Midbrain (tissue), 1 donor: ENCODE measurements at regions not wholly inside any gene's neighbourhood (a gene's known extent, or its start where the extent isn't known, plus 50 kb on each side); places are given as distances from the start of the nearest gene placed in this dataset.
"Not testable (repeated sequence)": the region's sequence is repeated elsewhere in the genome, so short reads cannot be mapped to it uniquely, and the experiment has no call there.

Experiments used
- DNase-seq: peaks from one replicate; lab custom pipeline; 2025; lab: John Stamatoyannopoulos, UW

DNA sequence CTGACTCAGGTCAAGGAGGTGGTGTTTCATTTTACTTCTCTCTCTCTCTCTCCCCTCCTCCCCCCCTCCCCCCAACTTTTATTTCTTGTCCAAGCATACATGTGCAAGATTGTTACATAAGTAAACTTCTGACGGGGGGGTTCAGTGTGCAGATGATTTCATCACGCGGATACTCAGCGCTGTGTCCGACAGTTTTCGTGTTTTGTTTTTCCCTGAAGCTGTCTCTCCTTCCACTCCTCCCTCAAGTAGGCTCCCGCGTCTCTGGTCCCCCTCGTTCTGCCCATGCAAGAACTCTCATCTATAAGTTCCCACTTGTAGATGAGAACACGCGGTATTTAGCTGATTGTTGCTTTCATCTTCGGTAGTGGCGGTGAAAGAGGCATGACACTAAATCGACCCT lies 111.0 kb upstream of the ANKRD30BL start:
- no peak for DNase-seq

DNA sequence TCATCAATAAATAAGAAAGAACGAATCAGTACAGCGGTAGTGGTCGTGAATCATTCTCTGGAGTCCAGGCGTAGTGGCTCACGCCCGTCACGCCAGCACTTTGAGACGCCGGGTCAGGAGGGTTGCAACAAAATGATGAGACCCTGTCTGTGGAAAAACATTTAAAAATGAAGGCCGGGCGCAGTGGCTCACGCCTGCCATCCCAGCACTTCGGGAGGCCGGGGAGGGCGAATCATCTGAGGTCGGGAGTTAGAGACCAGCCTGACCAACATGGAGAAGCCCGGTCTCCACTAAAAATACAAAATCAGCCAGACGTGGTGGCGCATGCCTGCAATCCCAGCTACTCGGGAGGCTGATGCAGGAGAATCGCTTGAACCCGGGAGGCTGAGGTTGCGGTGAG lies 111.8 kb upstream of the ANKRD30BL start:
- DNase-seq = not testable (repeated sequence)

DNA sequence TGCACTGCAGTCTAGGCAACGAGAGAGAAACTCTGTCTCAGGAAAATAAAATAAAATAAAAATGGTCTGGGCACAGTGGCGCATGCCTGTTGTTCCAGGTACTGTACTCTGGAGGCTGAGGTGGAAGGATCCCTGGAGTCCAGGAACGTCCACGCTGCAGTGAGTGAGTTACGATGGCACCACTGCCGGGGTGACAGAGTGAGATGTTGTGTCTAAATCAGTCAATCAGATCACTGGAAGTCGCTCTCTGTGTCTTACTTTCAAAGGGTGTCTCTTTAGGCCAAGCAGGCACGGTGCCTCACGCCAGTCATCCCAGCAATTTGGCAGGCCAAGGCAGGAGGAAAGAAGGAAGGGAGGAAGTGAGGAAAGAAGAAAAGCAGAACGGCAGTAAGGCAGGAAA lies 112.2 kb upstream of the ANKRD30BL start:
- DNase-seq = no peak

- DNase-seq = no peak
These were observed 113.6 kb upstream of the ANKRD30BL start for GRCh38 chr2:132275396-132275795.

DNA sequence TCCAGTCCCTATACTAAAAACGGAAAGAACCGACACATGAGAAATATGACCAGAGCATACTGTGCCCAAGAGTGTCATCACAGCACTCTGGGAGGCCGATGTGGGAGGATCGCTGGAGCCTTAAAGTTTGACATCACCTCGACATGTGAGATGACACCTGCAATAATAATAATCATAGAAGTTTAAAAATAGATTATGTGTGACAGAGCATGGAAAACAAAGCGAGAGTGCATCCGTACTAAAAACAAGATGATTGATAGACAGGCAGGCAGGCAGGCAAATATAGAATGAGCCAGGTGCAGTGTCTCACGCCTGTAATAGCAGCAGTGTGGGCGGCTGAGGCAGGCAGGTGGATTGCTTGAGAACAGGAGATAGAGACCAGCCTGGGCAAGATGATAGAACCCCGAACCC lies 114.8 kb upstream of the ANKRD30BL start:
- DNase-seq = no peak

DNA sequence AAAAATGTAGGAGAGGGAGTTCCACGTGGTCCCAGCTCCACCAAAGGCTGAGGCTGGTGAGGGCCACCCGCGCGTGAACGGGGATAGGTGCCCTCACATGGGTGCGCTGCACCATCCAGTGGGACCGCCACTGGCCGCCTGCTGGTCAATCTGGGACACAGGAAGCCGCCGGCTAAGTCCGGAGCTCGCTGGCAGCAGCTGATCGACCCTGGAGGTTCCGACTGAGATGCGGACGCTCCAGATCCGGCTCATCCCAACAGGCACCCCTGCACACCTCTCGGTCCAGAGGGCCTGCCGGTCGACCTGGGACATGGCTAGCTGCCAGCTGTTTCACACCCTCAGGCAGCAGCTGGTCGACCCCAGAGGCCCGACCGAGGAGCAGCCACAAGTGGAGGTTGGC lies 116.5 kb upstream of the ANKRD30BL start:
- no peak for DNase-seq

- DNase-seq = no peak
These were observed 117.6 kb upstream of the ANKRD30BL start for GRCh38 chr2:132279344-132279743.

DNA sequence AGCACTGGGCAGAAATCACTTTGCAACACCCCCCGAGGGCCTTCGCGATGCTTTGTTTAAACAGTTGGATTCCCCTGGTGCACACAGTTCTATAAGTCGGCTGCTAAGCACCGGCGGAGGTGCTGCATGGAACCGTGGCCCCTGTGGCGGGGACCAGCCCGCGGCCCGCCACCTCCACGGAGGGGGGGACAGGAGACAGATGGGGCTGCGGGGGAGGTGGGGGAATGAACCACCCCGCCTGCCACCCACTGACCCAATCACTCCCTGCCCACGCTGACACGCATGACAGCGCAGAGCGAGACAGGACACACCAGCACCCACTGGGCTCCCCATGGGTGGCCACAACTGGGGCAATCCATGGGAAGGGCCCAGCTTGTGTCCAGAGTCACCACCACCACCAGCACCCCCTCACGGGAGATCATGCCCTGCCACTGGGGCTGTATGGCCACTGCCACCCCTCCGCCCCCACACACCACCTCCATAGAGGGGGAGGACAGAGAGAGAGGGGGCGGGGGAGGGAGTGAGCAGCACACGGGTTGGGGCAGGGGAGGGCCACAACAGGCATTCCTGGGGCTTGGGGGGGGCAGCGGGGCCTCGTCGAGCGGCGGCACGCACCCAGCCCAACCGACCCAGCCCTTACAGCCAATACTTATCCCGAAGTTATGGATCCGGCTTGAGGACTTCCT lies 118.3 kb upstream of the ANKRD30BL start:
- no peak for DNase-seq

GRCh38 chr2:132280912-132281311 lies 119.2 kb upstream of the ANKRD30BL start:
- no peak for DNase-seq

DNA sequence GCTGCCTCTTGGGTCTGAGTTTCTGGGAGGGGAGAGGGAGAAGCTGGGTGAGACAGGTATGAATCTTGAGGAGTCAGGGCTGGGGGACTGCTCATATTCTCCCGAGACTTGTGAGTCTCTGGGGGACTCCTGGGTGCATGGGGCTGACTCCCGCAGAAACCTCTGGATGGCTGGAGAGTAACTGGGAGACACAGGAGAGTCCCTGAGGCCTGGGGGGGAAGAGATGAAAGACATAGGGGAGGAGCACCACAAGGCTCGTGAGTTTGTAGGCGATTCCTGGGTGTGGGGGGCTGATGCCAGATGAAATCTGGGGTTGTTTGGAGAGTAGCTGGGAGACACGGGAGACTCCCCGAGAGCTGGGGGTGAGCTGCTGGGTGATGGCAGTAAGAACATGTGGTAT lies 120.4 kb upstream of the ANKRD30BL start:
- not testable (repeated sequence) for DNase-seq

GRCh38 chr2:132282911-132283310 lies 121.2 kb upstream of the ANKRD30BL start:
- DNase-seq = no peak

DNA sequence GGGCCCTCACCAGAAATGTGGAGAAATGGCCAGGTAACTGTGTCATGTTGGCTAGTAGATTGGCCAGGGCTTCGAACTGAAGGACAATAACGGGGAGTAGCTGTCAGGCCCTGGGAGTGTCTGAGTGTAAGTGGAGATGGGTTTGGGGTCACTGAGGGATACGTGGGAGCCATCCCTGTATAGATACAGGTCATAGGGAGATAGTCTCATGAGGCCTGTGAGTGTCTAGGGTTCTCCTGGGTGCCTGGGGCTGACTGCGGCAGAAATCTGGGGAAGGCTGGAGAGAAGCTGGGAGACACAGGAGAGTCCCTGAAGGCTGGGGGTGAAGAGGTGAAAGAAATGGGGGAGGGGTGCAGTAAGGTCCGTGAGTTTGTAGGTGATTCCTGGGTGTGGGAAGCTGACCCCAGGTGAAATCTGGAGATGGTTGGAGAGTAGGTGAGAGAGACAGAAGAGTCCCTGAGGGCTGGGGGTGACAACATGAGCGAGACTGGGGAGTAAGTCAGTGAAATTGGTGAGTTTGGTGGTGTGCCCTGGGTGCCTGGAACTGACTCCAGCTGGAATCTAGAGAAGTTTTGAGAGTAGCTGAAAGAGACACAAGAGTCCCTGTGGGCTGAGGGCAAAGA lies 124.6 kb upstream of the ANKRD30BL start:
- not testable (repeated sequence) for DNase-seq

GRCh38 chr2:132287910-132288309 lies 126.2 kb upstream of the ANKRD30BL start:
- not testable (repeated sequence) for DNase-seq

DNA sequence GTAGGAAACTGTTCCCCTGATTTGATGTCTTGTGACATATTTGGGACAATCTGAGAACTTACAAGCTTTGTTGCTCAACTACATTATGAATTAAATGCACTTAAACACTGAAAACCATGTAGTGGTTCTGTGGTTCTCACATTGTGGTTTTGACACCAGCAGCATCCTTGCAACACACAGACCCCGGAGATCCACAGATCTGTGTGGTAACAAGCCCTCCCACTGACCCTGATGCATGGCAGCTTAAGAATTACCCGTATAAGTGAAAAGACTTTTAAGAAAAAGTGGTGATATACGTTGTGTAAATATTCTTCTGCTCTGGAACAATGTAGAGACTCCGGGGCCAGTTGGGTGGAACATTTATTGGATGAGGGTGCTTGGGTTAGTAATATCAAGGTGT lies 127.4 kb upstream of the ANKRD30BL start:
- not testable (repeated sequence) for DNase-seq

DNA sequence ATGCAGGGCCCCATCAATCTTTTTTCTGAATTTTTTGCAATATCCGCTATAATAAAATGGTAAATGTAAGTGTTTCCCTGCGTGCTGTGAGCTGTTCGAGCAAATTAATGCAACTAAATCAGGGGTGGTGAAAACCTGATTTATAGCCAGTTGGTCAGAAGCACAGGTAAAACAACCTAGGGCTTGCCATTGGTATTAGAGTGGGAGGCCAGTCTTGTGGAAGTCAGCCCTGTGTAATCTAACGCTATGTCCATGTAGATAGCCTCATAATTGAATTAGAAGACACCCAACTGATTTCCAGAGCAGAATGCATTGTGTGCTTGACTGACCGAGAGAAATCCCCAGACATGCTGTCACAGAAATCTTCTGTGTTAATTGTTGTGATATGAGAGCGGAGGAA lies 126.8 kb upstream of the GPR39 start:
- not testable (repeated sequence) for DNase-seq

DNA sequence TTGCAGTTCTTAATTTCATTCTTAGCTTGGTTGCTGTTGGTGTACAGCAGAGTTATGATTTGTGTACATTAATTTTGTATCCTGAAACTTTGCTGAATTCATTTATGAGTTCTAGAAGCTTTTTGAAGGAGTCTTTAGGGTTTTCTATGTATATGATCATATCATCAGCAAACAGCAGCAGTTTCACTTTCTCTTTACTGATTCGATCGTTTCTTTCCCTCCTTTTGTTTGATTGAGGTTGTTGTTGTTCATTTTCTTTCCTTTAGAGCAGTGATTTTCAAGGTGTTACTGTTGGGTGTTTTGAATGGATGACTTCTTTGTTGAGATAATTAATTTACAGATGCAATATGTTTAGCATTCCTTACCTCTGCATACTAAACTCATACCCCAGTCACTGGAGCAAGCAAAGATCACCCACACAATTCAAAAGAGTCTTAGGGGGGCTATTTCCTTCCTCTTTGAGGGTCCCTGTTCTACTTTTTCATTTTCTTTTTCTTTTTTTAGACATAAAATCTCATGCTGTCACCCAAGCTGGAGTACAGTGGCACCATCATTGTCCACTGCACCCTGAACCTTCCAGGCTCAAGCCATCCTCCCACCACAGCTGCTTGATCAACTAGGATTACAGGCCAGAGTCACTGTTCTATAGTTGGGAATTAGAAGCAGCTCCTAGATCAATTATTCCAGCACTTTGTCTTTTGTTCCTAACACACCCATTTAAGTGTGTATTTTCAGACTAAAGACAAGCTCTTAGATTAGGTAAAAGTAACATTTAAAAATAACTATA lies 115.8 kb upstream of the GPR39 start:
- not testable (repeated sequence) for DNase-seq

- peak; percentile 89 for DNase-seq
These were observed 111.8 kb upstream of the GPR39 start for GRCh38 chr2:132304661-132305380.

GRCh38 chr2:132307613-132308198 lies 108.9 kb upstream of the GPR39 start:
- DNase-seq = not testable (repeated sequence)

DNA sequence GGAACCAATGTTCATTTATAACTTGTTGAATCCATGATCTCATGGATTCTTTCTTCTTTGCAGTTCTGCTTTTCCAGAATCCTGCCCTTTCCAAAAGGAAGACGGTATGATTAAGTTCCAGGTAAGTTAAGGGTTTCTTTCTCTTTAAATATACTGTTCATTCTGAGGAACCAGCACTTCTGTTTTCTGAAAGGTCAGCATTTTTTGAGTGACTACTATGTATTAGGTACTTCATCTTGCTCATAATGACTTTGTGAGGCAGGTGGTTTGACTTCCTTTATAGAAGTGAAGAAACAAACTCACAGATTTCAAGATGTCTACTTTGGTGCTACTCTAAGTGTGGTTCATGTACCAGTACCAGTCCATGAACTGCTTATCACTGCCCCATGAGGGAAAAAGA lies 107.4 kb upstream of the GPR39 start:
- DNase-seq = not testable (repeated sequence)

- not testable (repeated sequence) for DNase-seq
These were observed 101.1 kb upstream of the GPR39 start for GRCh38 chr2:132315546-132315945.

DNA sequence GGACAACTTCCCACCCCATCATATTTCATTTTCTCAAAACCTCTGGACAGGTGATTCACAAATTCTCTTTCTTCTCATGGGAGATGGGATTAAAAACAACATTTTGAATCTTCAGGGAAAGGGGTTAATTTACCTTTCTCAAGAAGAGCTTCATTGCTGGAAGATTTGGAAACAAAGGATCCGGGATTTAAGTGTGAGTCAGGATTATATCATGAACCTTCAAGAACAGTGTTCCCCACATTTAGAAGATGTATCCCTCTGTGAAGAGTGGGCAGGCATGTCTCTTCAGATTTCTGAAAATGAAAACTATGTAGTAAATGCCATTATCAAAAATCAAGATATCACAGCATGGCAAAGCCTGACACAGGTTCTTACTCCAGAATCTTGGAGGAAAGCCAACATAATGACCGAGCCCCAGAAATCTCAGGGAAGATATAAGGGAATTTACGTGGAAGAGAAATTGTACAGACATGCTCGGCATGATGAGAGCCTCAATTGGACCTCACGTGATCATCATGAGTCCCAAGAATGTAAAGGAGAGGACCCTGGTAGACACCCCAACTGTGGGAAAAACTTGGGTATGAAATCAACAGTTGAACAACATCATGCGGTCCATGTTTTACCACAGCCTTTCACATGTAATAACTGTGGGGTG lies 99.5 kb upstream of the GPR39 start:
- DNase-seq = not testable (repeated sequence)
